ENCODE measurements at regions not wholly inside any gene's neighbourhood (a gene's known extent, or its start where the extent isn't known, plus 50 kb on each side); places are given as distances from the start of the nearest gene placed in this dataset.

DNA sequence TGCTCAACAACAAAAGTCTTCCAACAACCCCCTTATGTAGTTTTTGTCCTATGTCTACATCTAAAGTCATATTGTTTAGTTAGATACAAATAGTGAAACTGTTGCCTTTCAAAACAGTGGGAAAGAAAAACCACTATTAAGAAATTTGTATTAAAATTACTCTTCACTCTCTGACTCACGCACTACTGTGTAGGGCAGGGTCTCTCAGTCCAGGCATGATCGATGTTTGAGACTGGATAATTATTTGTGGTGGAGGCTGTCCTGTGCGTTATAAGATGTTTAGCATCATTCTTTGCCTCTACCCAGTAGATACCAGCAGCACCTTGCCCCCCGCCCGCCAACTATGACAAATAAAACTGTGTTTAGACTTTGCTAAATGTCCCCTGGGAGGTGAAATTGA lies 369.4 kb upstream of the ZEB2 start:
- Histone ChIP-seq H3K36me3 (ENCODE audit: insufficient read depth in 1 of 2, low read depth in 1 of 2) (no peaks in the 10 kb centered on the region), H3K27me3 (ENCODE audit: insufficient read depth in 3 of 3, low read length in 2 of 3) (no peaks in the 10 kb centered on the region), H3K27ac (no peak overlapping the region), H3K9me3 (no peaks in the 10 kb centered on the region), H3K4me3 (no peak overlapping the region), H3K4me1 (no peaks in the 10 kb centered on the region)
- intact Hi-C loops (cut with DNase I) = no loop called here
- WGBS, 3 donors = 96 to 97% (median 96%) methylated on average over 5 of the region's 5 CpGs
- TF ChIP-seq, protein P1, sequence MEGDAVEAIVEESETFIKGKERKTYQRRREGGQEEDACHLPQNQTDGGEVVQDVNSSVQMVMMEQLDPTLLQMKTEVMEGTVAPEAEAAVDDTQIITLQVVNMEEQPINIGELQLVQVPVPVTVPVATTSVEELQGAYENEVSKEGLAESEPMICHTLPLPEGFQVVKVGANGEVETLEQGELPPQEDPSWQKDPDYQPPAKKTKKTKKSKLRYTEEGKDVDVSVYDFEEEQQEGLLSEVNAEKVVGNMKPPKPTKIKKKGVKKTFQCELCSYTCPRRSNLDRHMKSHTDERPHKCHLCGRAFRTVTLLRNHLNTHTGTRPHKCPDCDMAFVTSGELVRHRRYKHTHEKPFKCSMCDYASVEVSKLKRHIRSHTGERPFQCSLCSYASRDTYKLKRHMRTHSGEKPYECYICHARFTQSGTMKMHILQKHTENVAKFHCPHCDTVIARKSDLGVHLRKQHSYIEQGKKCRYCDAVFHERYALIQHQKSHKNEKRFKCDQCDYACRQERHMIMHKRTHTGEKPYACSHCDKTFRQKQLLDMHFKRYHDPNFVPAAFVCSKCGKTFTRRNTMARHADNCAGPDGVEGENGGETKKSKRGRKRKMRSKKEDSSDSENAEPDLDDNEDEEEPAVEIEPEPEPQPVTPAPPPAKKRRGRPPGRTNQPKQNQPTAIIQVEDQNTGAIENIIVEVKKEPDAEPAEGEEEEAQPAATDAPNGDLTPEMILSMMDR (IDR thresholded peaks at IDR 0.05) = no peak
- DNase-seq (no peak), ATAC-seq (no peak)

DNA sequence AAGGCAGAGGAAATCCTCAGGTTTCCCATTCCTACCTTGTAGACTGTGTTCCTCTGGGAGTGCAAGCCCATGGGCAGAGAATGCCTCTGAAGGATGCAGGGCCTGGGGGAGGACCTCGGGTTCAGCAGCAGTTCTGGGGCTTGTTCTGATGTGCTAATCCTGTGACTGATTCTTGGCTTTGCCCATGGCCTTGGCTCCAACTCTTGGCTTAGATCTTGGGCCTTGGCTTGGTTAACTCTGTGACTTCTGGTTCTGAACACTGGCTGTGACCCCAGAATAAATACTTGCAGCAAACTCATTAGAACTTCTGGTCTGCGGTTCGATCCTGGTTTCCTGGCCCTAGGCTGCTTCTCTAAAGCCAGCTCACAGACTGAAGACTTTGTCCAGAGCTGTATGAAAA lies 366.9 kb upstream of the ZEB2 start:
- WGBS, 3 donors = 15 to 26% (median 20%) methylated on average over 3 of the region's 3 CpGs
- intact Hi-C loops (cut with DNase I) = no loop called here
- Histone ChIP-seq H3K27ac (no peak overlapping the region), H3K36me3 (ENCODE audit: insufficient read depth in 1 of 2, low read depth in 1 of 2) (no peaks in the 10 kb centered on the region), H3K4me1 (no peaks in the 10 kb centered on the region), H3K9me3 (no peaks in the 10 kb centered on the region), H3K4me3 (no peak overlapping the region), H3K27me3 (ENCODE audit: insufficient read depth in 3 of 3, low read length in 2 of 3) (no peaks in the 10 kb centered on the region)
- DNase-seq (peak; percentile 37 to 62), ATAC-seq (peak in 3 of 4 donors; percentile 38 to 58 (median 44))
- TF ChIP-seq, protein P1 (IDR thresholded peaks at IDR 0.05) = no peak

- H3K27ac ChIP-seq = no peak overlapping the region
- H3K27me3 ChIP-seq (ENCODE audit: insufficient read depth in 3 of 3, low read length in 2 of 3) = no peaks in the 10 kb centered on the region
- TF ChIP-seq, protein P1 (IDR thresholded peaks at IDR 0.05) = no peak
- intact Hi-C loops (cut with DNase I) = loop anchor here in 1 of 2 donors (5.0 kb wide), 1 partner anchor 654 kb away; no protein-coding TSS in a partner anchor
- H3K4me3 ChIP-seq = no peak overlapping the region
- 92 to 94% (median 93%) methylated on average over 8 of the region's 8 CpGs for WGBS, 3 donors
- no peaks in the 10 kb centered on the region for H3K9me3 ChIP-seq
- no peaks in the 10 kb centered on the region for H3K4me1 ChIP-seq
- ATAC-seq (no peak), DNase-seq (no peak)
- no peaks in the 10 kb centered on the region for H3K36me3 ChIP-seq (ENCODE audit: insufficient read depth in 1 of 2, low read depth in 1 of 2)
Observed at GRCh38 chr2:144877893-144878292, 358.0 kb upstream of the ZEB2 start.

DNA sequence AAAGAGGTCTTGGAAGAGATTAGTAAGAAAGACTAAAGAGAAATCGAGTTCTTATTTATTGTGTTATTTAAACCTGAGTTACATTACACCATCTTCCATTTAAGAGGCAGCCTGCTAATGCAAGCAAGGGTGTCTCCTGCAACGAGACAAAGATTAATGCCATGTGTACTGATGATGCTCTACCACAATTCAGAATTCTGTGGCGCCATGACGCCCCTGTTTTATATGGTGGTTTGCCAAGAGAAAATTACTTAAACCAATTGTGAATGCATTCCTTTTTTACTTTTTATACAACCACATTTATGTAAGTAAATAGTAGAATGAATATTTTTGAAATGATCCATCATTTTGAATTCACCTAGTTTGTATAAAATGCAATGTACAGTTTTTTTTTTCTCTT lies 356.1 kb upstream of the ZEB2 start:
- no peaks in the 10 kb centered on the region for H3K9me3 ChIP-seq
- H3K27me3 ChIP-seq (ENCODE audit: insufficient read depth in 3 of 3, low read length in 2 of 3) = no peaks in the 10 kb centered on the region
- H3K4me1 ChIP-seq = no peaks in the 10 kb centered on the region
- DNase-seq = no peak
- H3K4me3 ChIP-seq = no peak overlapping the region
- intact Hi-C loops (cut with DNase I) = loop anchor here in 1 of 2 donors (5.0 kb wide), 1 partner anchor 656 kb away; no protein-coding TSS in a partner anchor
- ATAC-seq = no peak
- TF ChIP-seq, protein P1 (IDR thresholded peaks at IDR 0.05) = no peak
- H3K36me3 ChIP-seq (ENCODE audit: insufficient read depth in 1 of 2, low read depth in 1 of 2) = no peaks in the 10 kb centered on the region
- 90 to 94% (median 91%) methylated on average over 4 of the region's 4 CpGs for WGBS, 3 donors
- no peak overlapping the region for H3K27ac ChIP-seq

- 51 to 58% (median 57%) methylated on average over 3 of the region's 3 CpGs for WGBS, 3 donors
- TF ChIP-seq, protein P1 (IDR thresholded peaks at IDR 0.05) = no peak
- ATAC-seq (no peak), DNase-seq (no peak)
- intact Hi-C loops (cut with DNase I) = loop anchor here in 1 of 2 donors (5.0 kb wide), 1 partner anchor 657 kb away; no protein-coding TSS in a partner anchor
- Histone ChIP-seq H3K4me1 (no peaks in the 10 kb centered on the region), H3K27me3 (ENCODE audit: insufficient read depth in 3 of 3, low read length in 2 of 3) (no peaks in the 10 kb centered on the region), H3K4me3 (no peak overlapping the region), H3K36me3 (ENCODE audit: insufficient read depth in 1 of 2, low read depth in 1 of 2) (no peaks in the 10 kb centered on the region), H3K27ac (no peak overlapping the region), H3K9me3 (no peaks in the 10 kb centered on the region)
Observed at GRCh38 chr2:144875290-144875969, 355.5 kb upstream of the ZEB2 start.

Measured in psoas muscle (tissue), 7 donors.